ENCODE measurements at regions not wholly inside any gene's neighbourhood (a gene's known extent, or its start where the extent isn't known, plus 50 kb on each side); places are given as distances from the start of the nearest gene placed in this dataset.
A peak's percentile ranks its signal among the peaks of the same experiment; 100 is the strongest.

- TF ChIP-seq CTCF (IDR thresholded peaks at IDR 0.05) (peak; percentile 22), ZFX (IDR thresholded peaks at IDR 0.05; ENCODE audit: borderline replicate concordance) (no peak)
- peak overlapping the region; percentile 90 for H3K27ac ChIP-seq
Measured at GRCh38 chr7:114087653-114088469, 169.1 kb upstream of the PPP1R3A start.

- TF ChIP-seq ZFX (IDR thresholded peaks at IDR 0.05; ENCODE audit: borderline replicate concordance) (no peak), CTCF (IDR thresholded peaks at IDR 0.05) (no peak)
- peak overlapping the region; percentile 90 for H3K27ac ChIP-seq
Measured at GRCh38 chr7:114086914-114087652, 168.3 kb upstream of the PPP1R3A start.

GRCh38 chr7:114086537-114086913, 167.7 kb upstream of the PPP1R3A start:
- no peak for TF ChIP-seq CTCF (IDR thresholded peaks at IDR 0.05)
- no peak for TF ChIP-seq ZFX (IDR thresholded peaks at IDR 0.05; ENCODE audit: borderline replicate concordance)
- H3K27ac ChIP-seq, result peak overlapping the region; percentile 90

GRCh38 chr7:114085592-114086501, 167.0 kb upstream of the PPP1R3A start:
- H3K27ac ChIP-seq, result peak overlapping the region; percentile 90

GRCh38 chr7:114085313-114085591, 166.4 kb upstream of the PPP1R3A start:
- peak overlapping the region; percentile 90 for H3K27ac ChIP-seq
- TF ChIP-seq ZFX (IDR thresholded peaks at IDR 0.05; ENCODE audit: borderline replicate concordance) (no peak), CTCF (IDR thresholded peaks at IDR 0.05) (no peak)

More at GRCh38 chr7:114085592-114086501, 167.0 kb upstream of the PPP1R3A start:
- TF ChIP-seq CTCF (IDR thresholded peaks at IDR 0.05), result no peak
- TF ChIP-seq ZFX (IDR thresholded peaks at IDR 0.05; ENCODE audit: borderline replicate concordance), result no peak

GRCh38 chr7:114084472-114085312, 165.9 kb upstream of the PPP1R3A start:
- TF ChIP-seq ZFX (IDR thresholded peaks at IDR 0.05; ENCODE audit: borderline replicate concordance) (no peak), CTCF (IDR thresholded peaks at IDR 0.05) (0 out of 2 replicates have a peak, but pooled peaks have one; percentile 10)
- H3K27ac ChIP-seq, result peak overlapping the region; percentile 90
